NOMO-1 (cell line): ENCODE measurements at regions not wholly inside any gene's neighbourhood (a gene's known extent, or its start where the extent isn't known, plus 50 kb on each side); places are given as distances from the start of the nearest gene placed in this dataset.

ENCODE experiments used
- DNase-seq, 2 experiments: peaks; one replicate each; lab custom pipeline; 2025; ENCODE audit not compliant: unreplicated experiment in 2 of 2; lab: John Stamatoyannopoulos, UW

- DNase-seq: no peak
Observed at GRCh38 chr10:4504550-4504949, 321.5 kb upstream of the AKR1E2 start.

- no peak for DNase-seq
Observed at GRCh38 chr10:4503076-4503475, 322.9 kb upstream of the AKR1E2 start.

- DNase-seq: no peak
Observed at GRCh38 chr10:4501306-4501705, 324.7 kb upstream of the AKR1E2 start.

- no peak for DNase-seq
Observed at GRCh38 chr10:4498711-4499251, 327.2 kb upstream of the AKR1E2 start.

GRCh38 chr10:4494551-4494950 lies 331.5 kb upstream of the AKR1E2 start:
- DNase-seq: no peak

- DNase-seq: no peak
Observed at GRCh38 chr10:4492202-4492601, 333.8 kb upstream of the AKR1E2 start.

- DNase-seq: no peak
Observed at GRCh38 chr10:4488904-4489303, 337.1 kb upstream of the AKR1E2 start.

GRCh38 chr10:4485636-4486035 lies 340.4 kb upstream of the AKR1E2 start:
- no peak for DNase-seq

GRCh38 chr10:4483811-4484210 lies 342.2 kb upstream of the AKR1E2 start:
- no peak for DNase-seq

- no peak for DNase-seq
Observed at GRCh38 chr10:4482659-4483058, 343.3 kb upstream of the AKR1E2 start.

- DNase-seq: no peak
Observed at GRCh38 chr10:4481192-4481591, 344.8 kb upstream of the AKR1E2 start.

- DNase-seq: no peak
Observed at GRCh38 chr10:4479342-4479741, 346.7 kb upstream of the AKR1E2 start.

- DNase-seq: no peak
Observed at GRCh38 chr10:4477664-4478063, 348.3 kb upstream of the AKR1E2 start.

- no peak for DNase-seq
Observed at GRCh38 chr10:4475827-4476490, 350.0 kb upstream of the AKR1E2 start.

- no peak for DNase-seq
Observed at GRCh38 chr10:4474829-4475228, 351.2 kb upstream of the AKR1E2 start.

- no peak for DNase-seq
Observed at GRCh38 chr10:4473977-4474376, 352.0 kb upstream of the AKR1E2 start.

GRCh38 chr10:4472190-4472904 lies 353.7 kb upstream of the AKR1E2 start:
- DNase-seq: no peak

- no peak for DNase-seq
Observed at GRCh38 chr10:4470231-4470835, 355.7 kb upstream of the AKR1E2 start.

- DNase-seq: no peak
Observed at GRCh38 chr10:4467481-4467880, 358.5 kb upstream of the AKR1E2 start.

GRCh38 chr10:4460267-4460666 lies 365.7 kb upstream of the AKR1E2 start:
- DNase-seq: no peak

- no peak for DNase-seq
Observed at GRCh38 chr10:4459531-4459930, 366.5 kb upstream of the AKR1E2 start.

GRCh38 chr10:4457597-4457996 lies 368.4 kb upstream of the AKR1E2 start:
- DNase-seq: no peak
